ENCODE measurements at regions not wholly inside any gene's neighbourhood (a gene's known extent, or its start where the extent isn't known, plus 50 kb on each side); places are given as distances from the start of the nearest gene placed in this dataset.
"Not testable (repeated sequence)": the region's sequence is repeated elsewhere in the genome, so short reads cannot be mapped to it uniquely, and the experiment has no call there.

GRCh38 chr6:71360556-71361335 is 72.1 kb downstream of the OGFRL1 start:
- H2AFZ ChIP-seq (replicated peaks); H3K4me1 Mint-ChIP-seq; H3K4me3 Mint-ChIP-seq; H3K9ac ChIP-seq; H3F3A ChIP-seq (ENCODE audit: low read depth); H3K4me3 ChIP-seq; H3K79me2 ChIP-seq (ENCODE audit: low read depth); H3K9me3 ChIP-seq (ENCODE audit: low read depth); H3K36me3 ChIP-seq; H3K27ac ChIP-seq; H3K27ac Mint-ChIP-seq; DNase-seq (ENCODE audit: low spot score); H3K4me2 ChIP-seq; H4K20me1 ChIP-seq (ENCODE audit: low read depth); H3K27me3 Mint-ChIP-seq (ENCODE audit: insufficient read depth, low read depth); H3K4me1 ChIP-seq; H3K27me3 ChIP-seq: not testable (repeated sequence)
- H3K9me3 Mint-ChIP-seq = peaks cover 56% of the 10 kb centered on the region
- peaks cover 37% of the 10 kb centered on the region for H3K36me3 Mint-ChIP-seq

GRCh38 chr6:71364889-71365542 is 76.4 kb downstream of the OGFRL1 start:
- H3K27me3 Mint-ChIP-seq (ENCODE audit: insufficient read depth, low read depth) = peaks cover 2% of the 10 kb centered on the region
- H3K4me3 ChIP-seq = no peak overlapping the region
- no peak overlapping the region for H3K27ac Mint-ChIP-seq

DNA sequence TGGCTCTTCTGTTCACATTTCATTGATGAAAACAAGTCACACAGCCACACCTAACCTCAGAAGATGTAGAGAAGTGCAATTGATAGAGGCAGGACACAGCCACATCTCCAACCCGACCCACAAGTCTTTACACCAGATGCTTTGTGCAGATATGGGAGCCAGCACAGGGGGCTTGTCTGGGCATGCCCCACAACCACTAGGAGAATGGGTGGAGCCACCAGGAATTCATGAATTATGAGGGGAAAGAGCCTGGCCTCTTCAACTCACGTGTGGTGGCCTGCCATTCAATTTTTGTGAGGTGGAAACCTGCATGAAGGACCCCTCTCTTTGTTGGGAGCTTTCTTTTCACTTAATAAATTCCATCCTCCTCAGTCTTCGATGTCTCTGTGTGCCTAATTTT is 79.1 kb downstream of the OGFRL1 start:
- H3K4me1 Mint-ChIP-seq = no peaks in the 10 kb centered on the region
- no peak overlapping the region for H3K4me3 Mint-ChIP-seq
- Histone ChIP-seq H3K9ac (no peak overlapping the region), H2AFZ (replicated peaks) (peak overlapping the region; percentile 22), H3K79me2 (ENCODE audit: low read depth) (no peaks in the 10 kb centered on the region), H3K4me3 (no peak overlapping the region), H3K36me3 (no peaks in the 10 kb centered on the region), H3K27ac (no peak overlapping the region), H3K4me2 (no peak overlapping the region), H4K20me1 (ENCODE audit: low read depth) (no peaks in the 10 kb centered on the region), H3K9me3 (ENCODE audit: low read depth) (no peaks in the 10 kb centered on the region), H3K27me3 (no peaks in the 10 kb centered on the region), H3F3A (ENCODE audit: low read depth) (no peaks in the 10 kb centered on the region), H3K4me1 (no peaks in the 10 kb centered on the region)
- H3K27ac Mint-ChIP-seq = peak overlapping the region; percentile 21
- no peaks in the 10 kb centered on the region for H3K27me3 Mint-ChIP-seq (ENCODE audit: insufficient read depth, low read depth)
- TF ChIP-seq, protein P1, sequence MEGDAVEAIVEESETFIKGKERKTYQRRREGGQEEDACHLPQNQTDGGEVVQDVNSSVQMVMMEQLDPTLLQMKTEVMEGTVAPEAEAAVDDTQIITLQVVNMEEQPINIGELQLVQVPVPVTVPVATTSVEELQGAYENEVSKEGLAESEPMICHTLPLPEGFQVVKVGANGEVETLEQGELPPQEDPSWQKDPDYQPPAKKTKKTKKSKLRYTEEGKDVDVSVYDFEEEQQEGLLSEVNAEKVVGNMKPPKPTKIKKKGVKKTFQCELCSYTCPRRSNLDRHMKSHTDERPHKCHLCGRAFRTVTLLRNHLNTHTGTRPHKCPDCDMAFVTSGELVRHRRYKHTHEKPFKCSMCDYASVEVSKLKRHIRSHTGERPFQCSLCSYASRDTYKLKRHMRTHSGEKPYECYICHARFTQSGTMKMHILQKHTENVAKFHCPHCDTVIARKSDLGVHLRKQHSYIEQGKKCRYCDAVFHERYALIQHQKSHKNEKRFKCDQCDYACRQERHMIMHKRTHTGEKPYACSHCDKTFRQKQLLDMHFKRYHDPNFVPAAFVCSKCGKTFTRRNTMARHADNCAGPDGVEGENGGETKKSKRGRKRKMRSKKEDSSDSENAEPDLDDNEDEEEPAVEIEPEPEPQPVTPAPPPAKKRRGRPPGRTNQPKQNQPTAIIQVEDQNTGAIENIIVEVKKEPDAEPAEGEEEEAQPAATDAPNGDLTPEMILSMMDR (IDR thresholded peaks at IDR 0.05) = no peak
- TF ChIP-seq EZH2 (IDR thresholded peaks at IDR 0.05) (no peak), EZH2phosphoT487 (IDR thresholded peaks at IDR 0.05) (no peak)
- H3K9me3 Mint-ChIP-seq = peaks cover 9% of the 10 kb centered on the region
- peaks cover 61% of the 10 kb centered on the region for H3K36me3 Mint-ChIP-seq
- no peak for DNase-seq (ENCODE audit: low spot score)

More at GRCh38 chr6:71364889-71365542, 76.4 kb downstream of the OGFRL1 start:
- H3F3A ChIP-seq (ENCODE audit: low read depth) = no peaks in the 10 kb centered on the region
- Mint-ChIP-seq H3K9me3 (peaks cover 21% of the 10 kb centered on the region), H3K4me1 (no peaks in the 10 kb centered on the region), H3K36me3 (peaks cover 57% of the 10 kb centered on the region), H3K4me3 (no peak overlapping the region)
- no peak for DNase-seq (ENCODE audit: low spot score)
- H2AFZ ChIP-seq (replicated peaks) = no peak overlapping the region
- H4K20me1 ChIP-seq (ENCODE audit: low read depth) = no peaks in the 10 kb centered on the region
- no peaks in the 10 kb centered on the region for H3K9me3 ChIP-seq (ENCODE audit: low read depth)
- H3K4me2 ChIP-seq = no peak overlapping the region
- no peaks in the 10 kb centered on the region for H3K27me3 ChIP-seq
- no peak overlapping the region for H3K9ac ChIP-seq
- no peaks in the 10 kb centered on the region for H3K36me3 ChIP-seq
- no peaks in the 10 kb centered on the region for H3K4me1 ChIP-seq
- TF ChIP-seq, protein P1 (IDR thresholded peaks at IDR 0.05) = no peak
- no peak for TF ChIP-seq EZH2 (IDR thresholded peaks at IDR 0.05)
- TF ChIP-seq EZH2phosphoT487 (IDR thresholded peaks at IDR 0.05) = no peak
- no peaks in the 10 kb centered on the region for H3K79me2 ChIP-seq (ENCODE audit: low read depth)
- H3K27ac ChIP-seq = no peak overlapping the region

DNA sequence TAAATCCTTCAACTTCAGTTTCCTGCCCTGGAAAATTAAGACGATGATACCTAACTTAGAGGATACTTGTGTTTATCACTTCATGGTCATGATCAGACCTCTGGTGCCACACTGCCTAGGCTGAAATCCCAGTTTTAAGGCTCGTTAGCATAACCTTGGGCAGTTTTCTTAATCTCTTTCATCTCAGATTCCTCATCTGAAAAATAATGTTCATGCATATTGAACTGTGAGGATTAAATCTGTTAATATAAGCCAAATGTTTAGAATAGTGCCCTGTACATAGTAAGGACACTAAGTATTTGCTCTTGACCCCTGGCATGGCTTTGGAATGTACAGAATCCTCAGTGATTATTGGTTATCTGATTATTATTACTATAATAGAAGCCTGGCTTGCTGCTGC is 79.7 kb downstream of the OGFRL1 start:
- Histone ChIP-seq H3K4me1 (no peaks in the 10 kb centered on the region), H3F3A (ENCODE audit: low read depth) (no peaks in the 10 kb centered on the region), H3K79me2 (ENCODE audit: low read depth) (no peaks in the 10 kb centered on the region), H3K27ac (no peak overlapping the region), H3K27me3 (no peaks in the 10 kb centered on the region), H3K9me3 (ENCODE audit: low read depth) (no peaks in the 10 kb centered on the region), H3K36me3 (no peaks in the 10 kb centered on the region), H2AFZ (replicated peaks) (no peak overlapping the region), H3K4me2 (no peak overlapping the region), H3K9ac (no peak overlapping the region), H3K4me3 (no peak overlapping the region), H4K20me1 (ENCODE audit: low read depth) (no peaks in the 10 kb centered on the region)
- Mint-ChIP-seq H3K4me3 (no peak overlapping the region), H3K27ac (no peak overlapping the region), H3K27me3 (ENCODE audit: insufficient read depth, low read depth) (no peaks in the 10 kb centered on the region), H3K9me3 (peaks cover 7% of the 10 kb centered on the region), H3K4me1 (no peaks in the 10 kb centered on the region), H3K36me3 (peaks cover 58% of the 10 kb centered on the region)
- DNase-seq (ENCODE audit: low spot score) = no peak
- TF ChIP-seq, protein P1 (IDR thresholded peaks at IDR 0.05) = no peak
- TF ChIP-seq EZH2phosphoT487 (IDR thresholded peaks at IDR 0.05) (no peak), EZH2 (IDR thresholded peaks at IDR 0.05) (no peak)

Measured in neural progenitor cell (in vitro differentiated cells).